ENCODE measurements at regions not wholly inside any gene's neighbourhood (a gene's known extent, or its start where the extent isn't known, plus 50 kb on each side); places are given as distances from the start of the nearest gene placed in this dataset.

DNA sequence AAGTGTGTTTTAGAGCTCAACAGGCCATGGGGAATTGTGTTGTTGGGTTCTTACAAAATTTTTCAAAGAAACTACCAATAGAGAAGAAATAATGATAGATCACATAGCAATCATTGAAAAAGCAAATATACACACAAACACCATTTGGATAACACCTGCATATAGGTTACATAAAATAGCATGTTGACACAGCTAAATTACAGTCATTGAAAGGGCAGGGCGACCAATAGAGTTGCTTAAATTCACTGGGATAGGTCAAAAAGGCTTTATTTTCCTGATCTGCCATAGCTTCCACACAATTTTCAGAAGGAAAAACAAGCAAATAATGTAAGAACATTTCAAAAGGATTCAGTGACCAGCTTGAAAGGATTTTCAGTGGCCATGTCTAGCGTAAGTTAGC, 57.9 kb upstream of the FGGY start:
- TF ChIP-seq CTCF (IDR thresholded peaks at IDR 0.05) (no peak), POLR2A (IDR thresholded peaks at IDR 0.05) (no peak)

Data from lower leg skin (tissue), 3 donors.